ENCODE measurements at regions not wholly inside any gene's neighbourhood (a gene's known extent, or its start where the extent isn't known, plus 50 kb on each side); places are given as distances from the start of the nearest gene placed in this dataset.

DNA sequence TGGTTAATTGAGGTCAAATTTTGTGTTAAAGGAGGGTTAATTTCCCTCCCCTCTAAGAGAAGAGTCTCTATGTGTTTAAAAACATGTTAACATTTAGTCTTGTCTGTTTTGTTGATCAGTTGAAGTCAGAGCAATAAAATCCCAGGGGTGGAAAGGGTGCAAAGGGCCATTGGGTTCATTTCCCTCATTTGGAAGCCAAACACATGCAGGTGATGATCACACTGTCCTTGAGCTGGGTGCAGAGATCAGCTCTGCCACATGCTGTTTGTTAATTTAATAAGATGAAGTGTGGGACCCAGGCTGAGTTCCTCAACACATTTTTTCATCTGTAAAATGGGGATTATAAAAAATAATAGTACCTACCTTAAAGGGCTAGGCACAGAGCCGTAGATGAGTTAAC, 260.9 kb downstream of the LPIN1 start:
- DNase-seq (ENCODE audit: low read depth), result no peak
- TF ChIP-seq, protein P1, sequence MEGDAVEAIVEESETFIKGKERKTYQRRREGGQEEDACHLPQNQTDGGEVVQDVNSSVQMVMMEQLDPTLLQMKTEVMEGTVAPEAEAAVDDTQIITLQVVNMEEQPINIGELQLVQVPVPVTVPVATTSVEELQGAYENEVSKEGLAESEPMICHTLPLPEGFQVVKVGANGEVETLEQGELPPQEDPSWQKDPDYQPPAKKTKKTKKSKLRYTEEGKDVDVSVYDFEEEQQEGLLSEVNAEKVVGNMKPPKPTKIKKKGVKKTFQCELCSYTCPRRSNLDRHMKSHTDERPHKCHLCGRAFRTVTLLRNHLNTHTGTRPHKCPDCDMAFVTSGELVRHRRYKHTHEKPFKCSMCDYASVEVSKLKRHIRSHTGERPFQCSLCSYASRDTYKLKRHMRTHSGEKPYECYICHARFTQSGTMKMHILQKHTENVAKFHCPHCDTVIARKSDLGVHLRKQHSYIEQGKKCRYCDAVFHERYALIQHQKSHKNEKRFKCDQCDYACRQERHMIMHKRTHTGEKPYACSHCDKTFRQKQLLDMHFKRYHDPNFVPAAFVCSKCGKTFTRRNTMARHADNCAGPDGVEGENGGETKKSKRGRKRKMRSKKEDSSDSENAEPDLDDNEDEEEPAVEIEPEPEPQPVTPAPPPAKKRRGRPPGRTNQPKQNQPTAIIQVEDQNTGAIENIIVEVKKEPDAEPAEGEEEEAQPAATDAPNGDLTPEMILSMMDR (conservative IDR thresholded peaks at IDR 0.05; ENCODE audit: low read length), result no peak
- H3K4me3 ChIP-seq (ENCODE audit: low read length), result no peak overlapping the region

DNA sequence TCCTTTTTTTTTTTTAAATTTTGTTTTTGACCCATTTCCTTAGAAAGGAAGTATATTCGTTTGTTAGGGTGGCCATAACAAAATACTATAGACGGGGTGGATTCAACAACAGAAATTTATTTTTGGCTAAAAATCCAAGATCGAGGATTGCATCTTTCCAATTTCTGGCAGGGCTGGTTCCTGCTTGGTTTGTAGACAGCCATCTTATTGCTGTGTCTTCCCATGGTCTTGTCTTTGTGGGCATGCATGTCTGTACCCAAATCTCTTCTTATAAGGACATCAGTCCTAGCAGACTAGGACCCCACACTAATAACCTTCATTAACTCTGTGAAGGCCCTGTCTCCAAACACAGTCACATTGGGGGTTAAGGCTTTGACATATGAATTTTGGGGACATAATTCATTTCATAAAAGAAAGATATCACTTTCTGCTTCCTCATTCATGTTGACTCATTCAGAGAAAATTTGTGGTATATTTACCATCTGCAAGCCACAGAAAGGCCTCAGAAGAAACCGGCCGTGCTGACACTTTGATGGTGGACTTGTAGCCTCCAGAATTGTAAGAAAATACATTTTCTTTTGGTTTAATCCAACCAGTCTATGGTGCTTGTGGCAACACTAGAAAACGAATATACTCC, 262.1 kb downstream of the LPIN1 start:
- peak; percentile 40 for DNase-seq (ENCODE audit: low read depth)
- H3K4me3 ChIP-seq (ENCODE audit: low read length), result no peak overlapping the region
- TF ChIP-seq, protein P1 (conservative IDR thresholded peaks at IDR 0.05; ENCODE audit: low read length), result no peak

DNA sequence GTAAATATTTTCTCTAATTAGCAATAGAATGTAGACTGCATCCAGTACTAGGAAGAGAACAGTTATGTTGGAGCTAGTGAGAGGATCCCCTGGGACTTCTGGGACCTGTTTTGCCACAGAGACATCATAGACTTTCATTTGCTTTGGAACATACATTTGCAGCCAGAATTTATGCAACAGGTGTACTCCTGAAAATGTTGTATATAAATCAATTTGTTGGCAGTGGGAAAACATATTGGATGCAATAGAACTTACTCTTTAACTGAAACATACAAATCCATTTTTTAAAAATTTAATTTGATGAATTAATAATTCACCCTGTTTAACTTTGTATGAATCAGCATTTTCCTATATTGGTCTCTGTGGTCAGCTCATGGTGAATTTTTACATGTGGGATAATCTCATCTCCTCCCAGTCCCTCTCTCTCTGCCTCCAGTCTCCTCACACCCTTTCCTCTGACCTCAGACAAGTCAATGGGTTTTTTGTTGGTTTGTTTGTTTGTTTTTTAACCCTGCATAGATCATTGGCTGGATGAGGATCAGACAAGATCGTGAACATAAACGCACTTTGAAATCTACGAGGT, 263.0 kb downstream of the LPIN1 start:
- no peak for DNase-seq (ENCODE audit: low read depth)

DNA sequence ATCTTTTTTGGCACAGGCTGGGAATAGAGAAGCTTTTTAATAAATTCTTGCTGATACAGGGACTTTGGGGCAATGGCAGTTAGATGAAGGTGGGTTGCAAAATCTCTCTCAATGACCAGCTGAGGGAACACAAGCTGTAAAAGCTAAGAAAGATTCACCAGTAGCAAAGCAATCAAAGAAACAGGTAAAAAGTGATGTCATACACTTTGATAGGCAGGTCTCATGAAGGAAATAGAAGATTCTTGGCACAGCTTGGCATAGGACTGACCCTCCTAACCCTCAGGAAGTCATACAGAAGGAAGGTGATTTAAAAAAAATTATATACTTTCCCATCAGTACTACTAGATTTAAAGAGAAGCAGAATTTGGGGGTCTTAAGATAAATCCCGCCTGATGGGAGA, 263.6 kb downstream of the LPIN1 start:
- TF ChIP-seq, protein P1 (conservative IDR thresholded peaks at IDR 0.05; ENCODE audit: low read length), result no peak
- H3K4me3 ChIP-seq (ENCODE audit: low read length), result no peak overlapping the region
- DNase-seq (ENCODE audit: low read depth), result no peak

More for the DNA sequence above, 263.0 kb downstream of the LPIN1 start:
- TF ChIP-seq, protein P1 (conservative IDR thresholded peaks at IDR 0.05; ENCODE audit: low read length), result no peak
- H3K4me3 ChIP-seq (ENCODE audit: low read length), result no peak overlapping the region

DNA sequence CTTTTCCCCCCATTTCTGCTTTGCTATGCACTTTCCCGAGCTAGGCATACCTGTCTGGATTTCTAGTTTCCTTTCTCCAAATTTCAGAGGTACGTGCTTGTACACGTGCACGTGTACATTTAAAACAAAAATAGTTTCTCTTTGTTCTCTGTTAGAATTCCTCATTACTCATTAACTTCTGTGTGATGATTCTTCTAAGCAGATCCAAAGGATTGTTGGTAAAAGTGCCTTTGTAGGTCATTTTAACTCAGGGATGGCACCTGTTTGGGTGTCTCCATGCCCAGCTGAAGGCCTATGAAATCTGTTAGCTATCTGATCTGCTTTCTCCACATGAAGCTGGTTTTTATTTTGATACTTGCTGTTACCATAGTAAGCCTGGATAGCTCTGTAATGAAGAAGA, 264.3 kb downstream of the LPIN1 start:
- TF ChIP-seq, protein P1 (conservative IDR thresholded peaks at IDR 0.05; ENCODE audit: low read length), result no peak
- no peak for DNase-seq (ENCODE audit: low read depth)
- H3K4me3 ChIP-seq (ENCODE audit: low read length), result no peak overlapping the region

DNA sequence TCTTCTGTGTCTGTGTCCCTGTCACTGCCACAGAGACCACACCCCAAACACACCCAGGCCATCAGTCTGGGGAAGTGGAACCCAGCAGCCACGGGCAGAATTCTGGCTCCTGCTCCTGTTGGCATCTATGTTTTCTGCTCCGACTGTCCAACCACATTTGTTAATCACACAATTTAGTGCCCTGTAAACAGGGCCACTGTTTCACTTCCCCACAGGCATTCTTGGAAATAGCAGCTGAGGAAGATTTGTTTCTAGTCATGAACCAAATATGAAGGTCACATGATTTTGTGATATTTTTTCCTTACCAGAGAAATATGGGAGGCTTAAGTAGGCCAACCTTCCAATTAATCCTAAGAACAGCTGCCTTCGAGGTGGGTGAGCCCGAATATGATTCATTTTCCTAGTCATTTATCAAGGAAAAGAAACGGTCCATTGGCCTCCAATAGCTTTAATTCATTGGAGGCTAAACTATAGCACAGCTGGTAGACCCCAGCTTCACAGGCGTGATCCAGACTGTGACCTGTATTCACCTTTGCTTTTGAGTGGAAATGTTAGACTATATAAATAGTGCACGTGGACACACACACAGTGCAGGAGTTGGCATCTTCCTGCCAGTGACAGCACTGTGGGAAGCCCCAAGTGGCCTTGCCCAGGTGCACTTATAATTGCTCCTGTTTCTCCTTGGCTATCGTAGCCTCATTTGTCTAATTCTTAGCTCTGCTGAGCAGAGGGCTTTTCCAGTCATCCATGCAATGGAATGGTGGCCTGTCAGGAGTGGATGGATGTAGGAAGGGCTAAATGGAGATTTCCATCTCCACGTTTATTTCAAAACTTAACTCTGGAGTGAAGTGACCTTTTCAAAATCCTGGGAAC, 267.9 kb downstream of the LPIN1 start:
- DNase-seq (ENCODE audit: low read depth), result peak; percentile 89
- TF ChIP-seq, protein P1 (conservative IDR thresholded peaks at IDR 0.05; ENCODE audit: low read length), result peak; percentile 16

More for the DNA sequence above, 267.9 kb downstream of the LPIN1 start:
- H3K4me3 ChIP-seq (ENCODE audit: low read length), result no peak overlapping the region

All from AG10803 (cell line).